Ishikawa (cell line): ENCODE measurements at regions not wholly inside any gene's neighbourhood (a gene's known extent, or its start where the extent isn't known, plus 50 kb on each side); places are given as distances from the start of the nearest gene placed in this dataset.

Experiments used
- CEBPB ChIP-seq: IDR thresholded peaks from 2 replicates; pipeline ENCODE4 v1.6.1; 2012
- CREB1 ChIP-seq: IDR thresholded peaks from 2 replicates; pipeline ENCODE4 v1.6.1; 2012; ENCODE audit warnings: low read depth
- EGR1 ChIP-seq: IDR thresholded peaks from 2 replicates; pipeline ENCODE4 v1.6.1; 2012
- EP300 ChIP-seq: IDR thresholded peaks from 2 replicates; pipeline ENCODE4 v1.6.1; 2012; ENCODE audit warnings: borderline replicate concordance
- FOXM1 ChIP-seq: IDR thresholded peaks from 2 replicates; pipeline ENCODE4 v1.6.1; 2012; ENCODE audit warnings: low read depth, borderline replicate concordance
- NFIC ChIP-seq: IDR thresholded peaks from 2 replicates; pipeline ENCODE4 v1.6.1; 2012
- RAD21 ChIP-seq: IDR thresholded peaks from 2 replicates; pipeline ENCODE4 v1.6.1; 2012; ENCODE audit warnings: low read depth
- TAF1 ChIP-seq: IDR thresholded peaks from 2 replicates; pipeline ENCODE4 v1.6.1; 2012; ENCODE audit warnings: low read depth, mild to moderate bottlenecking
- TCF12 ChIP-seq: IDR thresholded peaks from 2 replicates; pipeline ENCODE4 v1.6.1; 2012; ENCODE audit warnings: low read depth
- TEAD4 ChIP-seq: IDR thresholded peaks from 2 replicates; pipeline ENCODE4 v1.6.1; 2012
- YY1 ChIP-seq: IDR thresholded peaks from 2 replicates; pipeline ENCODE4 v1.6.1; 2012; ENCODE audit warnings: low read depth
- ZBTB7A ChIP-seq: IDR thresholded peaks from 2 replicates; pipeline ENCODE4 v1.6.1; 2012; ENCODE audit warnings: low read depth
- TF ChIP-seq, protein P1 (sequence below): IDR thresholded peaks from 2 replicates; pipeline ENCODE4 v1.6.1; 2012
- TF ChIP-seq, protein P2 (sequence below): IDR thresholded peaks from 2 replicates; pipeline ENCODE4 v1.6.1; 2012
- TF ChIP-seq, protein P3 (sequence below): IDR thresholded peaks from 2 replicates; pipeline ENCODE4 v1.6.1; 2012; ENCODE audit warnings: low read depth, mild to moderate bottlenecking

DNA sequence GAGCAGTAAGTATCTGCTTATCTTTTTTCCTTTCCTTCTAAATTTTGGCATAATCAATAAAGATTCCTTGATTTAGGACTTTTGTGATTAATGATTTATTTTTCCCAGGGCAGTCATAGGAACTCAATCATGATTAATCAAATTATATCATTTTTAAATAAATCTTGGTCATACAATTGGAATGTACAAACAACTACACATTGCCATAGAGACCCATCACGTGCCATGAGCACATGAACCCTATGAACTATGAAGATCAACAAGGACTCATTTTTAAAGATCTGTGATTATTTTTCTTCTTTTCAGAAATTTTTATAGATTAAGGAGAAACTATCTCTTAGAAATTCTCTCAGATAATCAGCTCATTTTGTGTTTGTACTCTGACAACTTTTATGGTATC lies 622.4 kb downstream of the BCKDHB start:
- no peak for TF ChIP-seq EGR1

DNA sequence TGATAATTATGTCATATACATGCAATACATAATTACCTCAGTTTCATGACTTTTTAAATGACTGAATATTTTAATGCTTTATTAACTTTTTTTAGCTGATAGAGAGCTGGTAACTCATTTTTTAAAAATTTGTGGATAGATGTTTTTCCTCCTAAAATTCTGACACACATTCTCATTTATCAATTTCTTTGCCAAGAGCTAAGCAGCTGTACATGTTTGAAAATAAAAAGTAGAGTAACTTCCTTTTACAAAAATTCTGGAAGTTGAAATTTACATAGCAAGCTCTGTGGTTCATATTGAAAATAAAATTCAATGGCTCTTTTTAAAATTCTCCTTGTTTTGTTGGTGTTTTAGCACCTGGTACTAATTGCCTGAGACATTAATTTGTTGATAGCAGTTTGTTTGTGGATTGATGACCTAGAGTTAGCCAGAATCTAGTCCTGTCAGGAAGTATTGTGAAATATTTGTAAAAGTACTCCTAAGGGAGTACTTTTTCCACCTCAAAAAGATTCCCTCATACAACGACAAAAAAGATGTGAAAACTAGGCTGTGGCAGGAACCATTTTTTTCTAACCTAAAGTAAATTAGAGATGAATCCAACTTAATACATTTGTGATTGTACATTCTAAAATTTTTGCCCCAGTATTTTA lies 621.8 kb downstream of the BCKDHB start:
- TF ChIP-seq CEBPB (no peak), TAF1 (no peak), EP300 (no peak), YY1 (no peak), FOXM1 (no peak), RAD21 (no peak), NFIC (no peak), CREB1 (no peak), TEAD4 (no peak), EGR1 (no peak), ZBTB7A (no peak)
- TF ChIP-seq, protein P1, sequence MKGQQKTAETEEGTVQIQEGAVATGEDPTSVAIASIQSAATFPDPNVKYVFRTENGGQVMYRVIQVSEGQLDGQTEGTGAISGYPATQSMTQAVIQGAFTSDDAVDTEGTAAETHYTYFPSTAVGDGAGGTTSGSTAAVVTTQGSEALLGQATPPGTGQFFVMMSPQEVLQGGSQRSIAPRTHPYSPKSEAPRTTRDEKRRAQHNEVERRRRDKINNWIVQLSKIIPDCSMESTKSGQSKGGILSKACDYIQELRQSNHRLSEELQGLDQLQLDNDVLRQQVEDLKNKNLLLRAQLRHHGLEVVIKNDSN, result no peak
- TF ChIP-seq, protein P2, sequence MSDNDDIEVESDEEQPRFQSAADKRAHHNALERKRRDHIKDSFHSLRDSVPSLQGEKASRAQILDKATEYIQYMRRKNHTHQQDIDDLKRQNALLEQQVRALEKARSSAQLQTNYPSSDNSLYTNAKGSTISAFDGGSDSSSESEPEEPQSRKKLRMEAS, result no peak
- TF ChIP-seq, protein P3, sequence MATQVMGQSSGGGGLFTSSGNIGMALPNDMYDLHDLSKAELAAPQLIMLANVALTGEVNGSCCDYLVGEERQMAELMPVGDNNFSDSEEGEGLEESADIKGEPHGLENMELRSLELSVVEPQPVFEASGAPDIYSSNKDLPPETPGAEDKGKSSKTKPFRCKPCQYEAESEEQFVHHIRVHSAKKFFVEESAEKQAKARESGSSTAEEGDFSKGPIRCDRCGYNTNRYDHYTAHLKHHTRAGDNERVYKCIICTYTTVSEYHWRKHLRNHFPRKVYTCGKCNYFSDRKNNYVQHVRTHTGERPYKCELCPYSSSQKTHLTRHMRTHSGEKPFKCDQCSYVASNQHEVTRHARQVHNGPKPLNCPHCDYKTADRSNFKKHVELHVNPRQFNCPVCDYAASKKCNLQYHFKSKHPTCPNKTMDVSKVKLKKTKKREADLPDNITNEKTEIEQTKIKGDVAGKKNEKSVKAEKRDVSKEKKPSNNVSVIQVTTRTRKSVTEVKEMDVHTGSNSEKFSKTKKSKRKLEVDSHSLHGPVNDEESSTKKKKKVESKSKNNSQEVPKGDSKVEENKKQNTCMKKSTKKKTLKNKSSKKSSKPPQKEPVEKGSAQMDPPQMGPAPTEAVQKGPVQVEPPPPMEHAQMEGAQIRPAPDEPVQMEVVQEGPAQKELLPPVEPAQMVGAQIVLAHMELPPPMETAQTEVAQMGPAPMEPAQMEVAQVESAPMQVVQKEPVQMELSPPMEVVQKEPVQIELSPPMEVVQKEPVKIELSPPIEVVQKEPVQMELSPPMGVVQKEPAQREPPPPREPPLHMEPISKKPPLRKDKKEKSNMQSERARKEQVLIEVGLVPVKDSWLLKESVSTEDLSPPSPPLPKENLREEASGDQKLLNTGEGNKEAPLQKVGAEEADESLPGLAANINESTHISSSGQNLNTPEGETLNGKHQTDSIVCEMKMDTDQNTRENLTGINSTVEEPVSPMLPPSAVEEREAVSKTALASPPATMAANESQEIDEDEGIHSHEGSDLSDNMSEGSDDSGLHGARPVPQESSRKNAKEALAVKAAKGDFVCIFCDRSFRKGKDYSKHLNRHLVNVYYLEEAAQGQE, result no peak

DNA sequence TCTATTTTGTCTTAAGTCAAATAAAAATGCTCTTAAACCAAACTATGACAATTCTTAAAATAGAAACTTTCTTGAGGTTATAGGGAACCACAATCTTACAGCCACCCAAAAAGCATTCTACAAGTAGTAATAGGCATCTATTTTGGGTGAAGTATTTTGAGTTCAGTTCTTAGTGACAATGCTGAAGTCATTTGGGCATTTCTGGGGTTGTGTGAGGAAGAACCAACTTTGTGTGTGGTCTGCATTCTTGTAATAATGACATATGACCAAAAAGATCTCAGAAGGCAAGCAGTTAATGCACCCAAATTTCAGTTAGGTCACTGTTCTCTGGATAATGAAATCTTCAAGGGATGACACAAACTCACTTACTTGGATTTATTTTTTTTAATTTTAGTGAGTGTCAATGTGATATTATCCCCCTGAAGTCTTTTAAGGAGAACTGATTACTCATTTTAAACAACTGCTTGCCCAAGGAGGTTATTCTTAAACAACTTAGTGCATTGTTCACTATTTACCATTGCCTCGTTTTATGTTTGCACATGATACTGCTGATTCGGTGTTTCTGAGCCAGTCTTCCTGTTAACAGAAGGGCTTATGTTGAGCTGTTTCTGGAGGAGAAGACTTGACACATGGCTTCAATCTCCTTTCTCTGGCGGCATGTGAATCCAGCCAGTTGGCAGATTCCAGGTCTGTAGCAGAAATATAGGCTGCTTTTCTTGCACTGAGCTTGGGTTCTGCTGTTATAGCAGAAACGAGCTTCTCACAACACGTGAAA lies 618.9 kb downstream of the BCKDHB start:
- TF ChIP-seq, protein P1, result no peak
- TF ChIP-seq RAD21 (no peak), YY1 (no peak), ZBTB7A (no peak)

DNA sequence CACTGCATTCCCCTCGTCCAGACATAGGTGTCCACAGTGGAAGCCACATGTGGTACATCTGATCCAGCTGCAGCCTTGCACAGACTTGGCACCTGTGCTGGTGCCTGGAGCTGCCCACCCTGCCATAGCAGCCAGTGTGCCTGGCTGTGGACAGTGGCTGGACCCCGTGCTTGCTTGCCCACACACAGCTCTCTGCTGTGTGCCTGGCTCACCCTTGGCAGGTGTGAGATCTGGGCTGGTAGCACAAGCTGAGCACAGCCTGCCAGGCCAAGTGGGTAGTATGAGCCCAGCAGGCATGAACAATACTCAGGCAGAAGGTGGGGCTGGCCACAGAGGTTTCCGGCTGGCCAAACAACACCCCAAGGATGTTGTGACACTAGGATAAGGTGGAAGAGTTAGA lies 614.4 kb downstream of the BCKDHB start:
- TF ChIP-seq, protein P1, result no peak
- no peak for TF ChIP-seq TAF1
- TF ChIP-seq YY1, result no peak
- TF ChIP-seq EP300, result no peak
- TF ChIP-seq, protein P3, result no peak
- no peak for TF ChIP-seq TCF12
- no peak for TF ChIP-seq CEBPB
- TF ChIP-seq ZBTB7A, result no peak
- TF ChIP-seq NFIC, result no peak
- TF ChIP-seq RAD21, result no peak
- no peak for TF ChIP-seq CREB1
- TF ChIP-seq TEAD4, result no peak
- TF ChIP-seq, protein P2, result no peak
- TF ChIP-seq FOXM1, result no peak
- no peak for TF ChIP-seq EGR1

DNA sequence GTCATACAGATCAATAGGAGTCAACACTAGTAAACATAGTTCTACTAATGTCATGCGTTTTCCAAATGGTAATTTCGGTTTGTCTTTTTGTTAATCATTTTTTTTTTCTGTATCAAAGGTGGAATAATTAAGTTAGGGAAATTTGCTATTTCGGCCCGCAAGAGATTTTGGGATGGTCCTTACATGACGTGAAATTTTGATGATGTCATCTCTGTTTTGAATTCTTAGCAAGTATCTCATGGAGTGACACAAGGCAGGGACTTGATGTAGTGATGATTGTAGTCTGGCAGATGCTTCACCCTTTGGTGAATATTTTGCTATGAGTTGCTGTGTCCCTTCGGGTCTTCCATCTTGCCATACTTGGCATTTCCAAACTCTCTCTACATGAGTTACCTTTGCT lies 608.0 kb downstream of the BCKDHB start:
- TF ChIP-seq RAD21, result no peak
- no peak for TF ChIP-seq TAF1
- TF ChIP-seq TCF12, result no peak
- no peak for TF ChIP-seq CEBPB
- TF ChIP-seq NFIC, result no peak
- TF ChIP-seq CREB1, result no peak
- no peak for TF ChIP-seq FOXM1
- TF ChIP-seq YY1, result no peak
- no peak for TF ChIP-seq ZBTB7A
- no peak for TF ChIP-seq EP300
- TF ChIP-seq, protein P3, result no peak
- no peak for TF ChIP-seq TEAD4
- TF ChIP-seq, protein P2, result no peak
- no peak for TF ChIP-seq EGR1
- TF ChIP-seq, protein P1, result no peak
